ENCODE measurements at regions not wholly inside any gene's neighbourhood (a gene's known extent, or its start where the extent isn't known, plus 50 kb on each side); places are given as distances from the start of the nearest gene placed in this dataset.

DNA sequence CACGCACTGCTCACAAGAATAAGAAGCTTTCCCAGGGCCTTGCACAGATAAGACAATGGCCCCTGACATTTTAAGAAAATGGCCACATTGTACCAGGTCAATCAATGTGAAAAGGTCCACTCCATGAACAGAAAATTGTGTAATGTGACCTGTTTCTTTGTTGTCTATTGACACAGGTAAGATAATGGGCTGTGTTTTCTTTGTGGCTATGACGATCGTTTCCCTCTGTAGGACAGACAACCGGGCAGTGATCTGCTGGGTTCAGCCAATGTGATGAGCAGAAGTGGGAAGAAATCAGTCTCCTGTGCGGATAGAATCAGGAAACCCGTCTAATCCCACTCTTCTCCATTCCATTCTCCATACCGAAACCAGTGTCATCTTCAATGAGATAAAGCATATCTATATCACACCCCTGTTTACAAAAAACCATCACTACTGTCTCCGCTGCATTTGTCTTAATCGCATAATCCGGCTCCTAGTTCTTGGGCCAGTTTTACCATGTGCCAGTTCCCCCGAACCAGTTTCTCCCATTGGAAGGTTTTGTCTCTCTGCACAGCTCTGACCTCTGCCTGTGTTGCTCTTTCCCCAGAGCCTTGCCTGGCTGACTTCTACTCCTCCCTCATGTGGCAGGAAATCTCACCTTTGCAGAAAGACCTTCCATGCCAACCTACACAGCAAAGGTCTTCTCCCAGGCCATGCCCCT, 66.9 kb upstream of the ATF7IP2 start:
- TF ChIP-seq, protein P1, sequence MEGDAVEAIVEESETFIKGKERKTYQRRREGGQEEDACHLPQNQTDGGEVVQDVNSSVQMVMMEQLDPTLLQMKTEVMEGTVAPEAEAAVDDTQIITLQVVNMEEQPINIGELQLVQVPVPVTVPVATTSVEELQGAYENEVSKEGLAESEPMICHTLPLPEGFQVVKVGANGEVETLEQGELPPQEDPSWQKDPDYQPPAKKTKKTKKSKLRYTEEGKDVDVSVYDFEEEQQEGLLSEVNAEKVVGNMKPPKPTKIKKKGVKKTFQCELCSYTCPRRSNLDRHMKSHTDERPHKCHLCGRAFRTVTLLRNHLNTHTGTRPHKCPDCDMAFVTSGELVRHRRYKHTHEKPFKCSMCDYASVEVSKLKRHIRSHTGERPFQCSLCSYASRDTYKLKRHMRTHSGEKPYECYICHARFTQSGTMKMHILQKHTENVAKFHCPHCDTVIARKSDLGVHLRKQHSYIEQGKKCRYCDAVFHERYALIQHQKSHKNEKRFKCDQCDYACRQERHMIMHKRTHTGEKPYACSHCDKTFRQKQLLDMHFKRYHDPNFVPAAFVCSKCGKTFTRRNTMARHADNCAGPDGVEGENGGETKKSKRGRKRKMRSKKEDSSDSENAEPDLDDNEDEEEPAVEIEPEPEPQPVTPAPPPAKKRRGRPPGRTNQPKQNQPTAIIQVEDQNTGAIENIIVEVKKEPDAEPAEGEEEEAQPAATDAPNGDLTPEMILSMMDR (IDR thresholded peaks at IDR 0.05; ENCODE audit: extremely low read depth, insufficient read depth, missing control alignments): no peak
- DNase-seq (ENCODE audit: low spot score): no peak
- in situ Hi-C loops (cut with MboI; ENCODE audit: low pct_unique_long_range_greater_than_20kb, low sequenced_read_pairs, unreplicated experiment): no loop called here

DNA sequence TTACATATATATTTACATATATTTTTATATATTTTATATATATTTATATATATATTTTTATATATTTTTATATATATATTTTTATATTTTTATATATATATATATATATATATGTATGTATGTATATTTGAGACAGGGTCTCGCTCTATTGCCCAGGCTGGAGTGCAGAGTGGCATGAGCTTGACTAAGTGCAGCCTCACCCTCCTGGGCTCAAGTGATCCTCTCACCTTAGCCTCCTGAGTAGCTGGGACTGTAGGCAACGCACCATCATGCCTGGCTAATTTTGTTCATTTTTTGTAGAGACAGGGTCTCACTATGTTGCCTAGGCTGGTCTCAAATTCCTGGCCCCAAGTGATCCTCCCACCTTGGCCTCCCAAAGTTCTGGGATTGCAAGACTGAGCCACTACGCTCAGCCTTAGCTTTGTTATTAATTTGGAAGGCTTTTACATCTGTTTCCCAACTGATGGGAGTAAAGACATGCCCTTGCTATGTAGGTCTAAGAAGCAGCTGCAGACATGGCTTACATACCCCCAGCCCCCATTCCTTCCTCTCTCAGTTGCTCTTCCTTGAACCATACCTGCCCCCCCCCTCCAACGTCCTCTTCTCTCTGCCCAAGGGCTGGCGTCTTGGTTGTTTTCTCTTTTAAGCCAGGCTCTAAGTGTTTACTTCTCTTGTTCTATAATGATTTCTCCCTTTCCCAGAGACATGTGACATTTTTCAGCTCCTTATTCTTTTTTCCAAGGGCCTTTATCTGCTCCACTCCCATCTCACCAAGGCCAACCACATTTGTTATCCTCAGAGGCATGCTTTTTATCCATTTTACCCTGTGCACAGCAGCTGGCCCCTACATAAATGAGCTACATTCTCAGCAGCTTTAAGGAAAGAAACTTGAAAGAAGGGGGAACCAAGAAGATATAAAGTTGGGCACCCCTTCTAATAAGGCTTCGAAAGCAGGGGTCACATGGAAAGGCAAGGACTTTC, 64.2 kb upstream of the ATF7IP2 start:
- TF ChIP-seq, protein P1 (IDR thresholded peaks at IDR 0.05; ENCODE audit: extremely low read depth, insufficient read depth, missing control alignments): no peak
- in situ Hi-C loops (cut with MboI; ENCODE audit: low pct_unique_long_range_greater_than_20kb, low sequenced_read_pairs, unreplicated experiment): no loop called here
- DNase-seq (ENCODE audit: low spot score): no peak

DNA sequence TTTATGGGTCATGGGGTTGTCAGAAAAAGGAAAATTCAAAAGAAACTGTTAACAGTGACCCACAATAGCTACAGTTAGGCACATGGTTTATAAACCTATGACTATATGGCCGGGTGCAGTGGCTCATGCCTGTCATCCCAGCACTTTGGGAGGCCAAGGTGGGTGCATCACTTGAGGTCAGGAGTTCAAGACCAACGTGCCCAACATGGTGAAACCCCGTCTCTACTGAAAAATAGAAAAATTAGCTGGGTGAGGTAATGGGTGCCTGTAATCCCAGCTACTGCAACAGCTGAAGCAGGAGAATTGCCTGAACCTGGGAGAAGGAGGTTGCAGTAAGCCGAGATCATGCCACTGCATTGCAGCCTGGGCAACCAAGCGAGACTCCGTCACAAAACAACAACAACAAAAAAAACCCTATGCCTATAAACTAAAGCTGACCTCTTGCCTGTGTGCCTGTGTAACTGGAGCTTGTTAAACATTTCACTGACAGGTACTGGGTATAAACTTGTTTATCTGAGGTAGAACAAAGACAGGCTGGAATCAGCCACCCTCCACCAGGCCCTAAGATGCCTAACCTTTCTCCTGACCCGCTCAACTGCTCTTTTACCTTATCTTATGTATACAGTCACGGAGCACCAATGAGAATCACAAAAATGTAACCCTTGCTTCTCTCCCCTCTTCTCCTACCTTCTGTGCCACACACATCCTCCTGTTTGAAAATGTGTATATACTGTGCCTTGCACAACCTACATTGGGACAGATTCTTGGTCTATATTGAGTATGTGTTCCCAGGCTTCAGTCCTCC, 62.9 kb upstream of the ATF7IP2 start:
- in situ Hi-C loops (cut with MboI; ENCODE audit: low pct_unique_long_range_greater_than_20kb, low sequenced_read_pairs, unreplicated experiment): no loop called here
- TF ChIP-seq, protein P1 (IDR thresholded peaks at IDR 0.05; ENCODE audit: extremely low read depth, insufficient read depth, missing control alignments): no peak
- DNase-seq (ENCODE audit: low spot score): no peak

DNA sequence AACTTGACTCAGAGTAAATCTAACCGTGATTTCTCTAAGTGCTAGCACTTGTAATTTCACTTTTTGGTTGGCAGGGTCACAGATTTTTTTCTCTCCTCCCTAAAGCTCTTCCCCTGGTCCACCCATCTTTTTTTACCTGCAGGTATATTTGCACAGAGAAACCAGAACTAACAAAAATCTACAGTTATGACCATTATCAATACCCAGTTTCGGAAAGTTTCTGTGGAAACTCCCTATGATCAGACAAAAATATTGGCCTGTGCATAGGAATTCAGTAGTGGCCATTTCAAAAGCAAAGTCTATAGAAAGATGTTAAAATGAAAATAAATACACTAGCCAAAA, 62.4 kb upstream of the ATF7IP2 start:
- no peak for DNase-seq (ENCODE audit: low spot score)
- TF ChIP-seq, protein P1 (IDR thresholded peaks at IDR 0.05; ENCODE audit: extremely low read depth, insufficient read depth, missing control alignments): no peak
- in situ Hi-C loops (cut with MboI; ENCODE audit: low pct_unique_long_range_greater_than_20kb, low sequenced_read_pairs, unreplicated experiment): no loop called here

DNA sequence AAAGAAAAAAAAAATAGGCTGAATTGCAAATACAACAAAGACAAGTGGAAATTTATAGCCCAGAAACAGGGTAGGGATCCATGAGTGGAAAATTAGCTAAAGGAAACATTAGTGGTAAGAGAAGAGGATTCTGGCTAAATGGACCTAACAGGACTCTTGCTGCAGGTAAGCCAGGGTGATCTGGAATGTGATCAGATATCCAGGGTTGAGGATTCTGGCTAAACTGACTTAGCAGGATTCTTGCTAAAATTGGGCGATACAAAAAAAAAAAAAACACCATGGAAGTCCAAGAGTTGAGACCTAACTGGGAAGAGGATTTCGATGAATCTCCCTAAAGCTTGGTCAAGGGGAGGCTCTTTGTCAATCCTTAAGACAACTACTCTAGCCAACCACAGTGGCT, 61.7 kb upstream of the ATF7IP2 start:
- TF ChIP-seq, protein P1 (IDR thresholded peaks at IDR 0.05; ENCODE audit: extremely low read depth, insufficient read depth, missing control alignments): no peak
- in situ Hi-C loops (cut with MboI; ENCODE audit: low pct_unique_long_range_greater_than_20kb, low sequenced_read_pairs, unreplicated experiment): no loop called here
- no peak for DNase-seq (ENCODE audit: low spot score)

Data from GM13977 (cell line).